Hepatic stellate cell (primary cell): ENCODE measurements at regions not wholly inside any gene's neighbourhood (a gene's known extent, or its start where the extent isn't known, plus 50 kb on each side); places are given as distances from the start of the nearest gene placed in this dataset.
A peak's percentile ranks its signal among the peaks of the same experiment; 100 is the strongest.
"Not testable (repeated sequence)": the region's sequence is repeated elsewhere in the genome, so short reads cannot be mapped to it uniquely, and the experiment has no call there.

ENCODE experiments used
- DNase-seq: peaks from one replicate; pipeline ENCODE4 v3.0.0; 2011; ENCODE audit warnings: low spot score

DNA sequence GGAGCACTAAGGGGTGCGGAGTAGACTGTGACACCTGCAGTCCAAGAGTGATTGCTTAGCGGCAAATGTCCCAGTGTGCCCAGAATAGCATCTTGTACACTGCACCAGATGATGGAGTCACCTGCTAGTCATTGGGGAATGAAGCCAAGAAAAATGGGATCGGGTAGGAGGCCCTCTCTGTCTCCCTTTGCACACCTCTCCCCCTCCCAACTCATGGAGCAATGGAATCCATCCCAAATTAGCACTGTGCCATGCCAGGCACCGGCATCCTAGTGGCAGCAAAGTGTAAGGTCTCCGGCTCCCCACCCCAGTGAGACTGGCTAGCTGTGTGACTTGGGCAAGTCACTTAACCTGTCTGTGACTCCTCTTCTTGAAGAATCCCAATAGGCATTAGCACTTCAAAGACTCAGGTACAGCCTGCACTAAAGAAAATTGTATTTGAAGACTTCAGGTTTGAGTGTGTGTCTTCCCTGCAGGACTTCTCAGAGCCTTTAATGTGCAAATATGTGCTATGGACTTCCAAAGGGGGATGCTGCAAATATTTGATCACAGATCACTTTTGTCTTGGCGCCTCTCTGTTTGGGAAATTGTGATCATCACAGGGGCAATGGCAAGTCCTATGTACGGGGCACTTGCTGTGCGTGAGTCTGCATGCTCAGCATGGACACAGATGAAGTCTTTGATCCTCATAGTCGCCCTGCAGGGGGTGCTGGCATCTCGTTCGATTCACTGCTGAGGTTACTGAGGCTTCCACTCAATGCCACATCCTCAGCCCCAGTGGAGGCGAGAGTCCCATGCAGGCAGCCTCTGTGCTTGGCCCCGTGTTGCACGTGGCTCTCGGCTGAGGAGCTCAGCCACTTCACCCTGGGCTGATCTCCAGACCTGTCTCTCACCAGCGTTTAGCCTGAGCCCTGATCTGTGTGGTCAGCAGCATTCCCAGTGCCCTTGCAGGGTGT lies 272.9 kb upstream of the C1orf174 start:
- peak; percentile 0 for DNase-seq

DNA sequence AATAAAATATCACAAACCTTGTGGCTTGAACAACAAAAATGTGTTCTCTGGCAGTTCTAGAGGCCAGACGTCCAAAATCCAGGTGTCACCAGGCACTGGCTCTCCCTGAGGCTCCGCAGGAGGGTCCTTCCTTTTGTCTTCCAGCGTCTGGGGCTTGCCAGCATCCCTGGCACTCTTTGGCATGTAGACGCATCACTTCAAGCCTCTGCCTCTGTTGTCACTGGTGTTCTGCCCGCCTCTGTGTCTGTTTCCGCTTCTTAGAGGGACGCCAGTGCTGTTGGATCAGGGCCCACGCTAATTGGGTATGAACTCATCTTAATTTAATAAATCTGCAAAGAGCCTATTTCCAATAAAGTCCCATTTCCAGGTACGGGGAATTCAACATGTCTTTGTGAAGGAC lies 273.7 kb upstream of the C1orf174 start:
- no peak for DNase-seq

DNA sequence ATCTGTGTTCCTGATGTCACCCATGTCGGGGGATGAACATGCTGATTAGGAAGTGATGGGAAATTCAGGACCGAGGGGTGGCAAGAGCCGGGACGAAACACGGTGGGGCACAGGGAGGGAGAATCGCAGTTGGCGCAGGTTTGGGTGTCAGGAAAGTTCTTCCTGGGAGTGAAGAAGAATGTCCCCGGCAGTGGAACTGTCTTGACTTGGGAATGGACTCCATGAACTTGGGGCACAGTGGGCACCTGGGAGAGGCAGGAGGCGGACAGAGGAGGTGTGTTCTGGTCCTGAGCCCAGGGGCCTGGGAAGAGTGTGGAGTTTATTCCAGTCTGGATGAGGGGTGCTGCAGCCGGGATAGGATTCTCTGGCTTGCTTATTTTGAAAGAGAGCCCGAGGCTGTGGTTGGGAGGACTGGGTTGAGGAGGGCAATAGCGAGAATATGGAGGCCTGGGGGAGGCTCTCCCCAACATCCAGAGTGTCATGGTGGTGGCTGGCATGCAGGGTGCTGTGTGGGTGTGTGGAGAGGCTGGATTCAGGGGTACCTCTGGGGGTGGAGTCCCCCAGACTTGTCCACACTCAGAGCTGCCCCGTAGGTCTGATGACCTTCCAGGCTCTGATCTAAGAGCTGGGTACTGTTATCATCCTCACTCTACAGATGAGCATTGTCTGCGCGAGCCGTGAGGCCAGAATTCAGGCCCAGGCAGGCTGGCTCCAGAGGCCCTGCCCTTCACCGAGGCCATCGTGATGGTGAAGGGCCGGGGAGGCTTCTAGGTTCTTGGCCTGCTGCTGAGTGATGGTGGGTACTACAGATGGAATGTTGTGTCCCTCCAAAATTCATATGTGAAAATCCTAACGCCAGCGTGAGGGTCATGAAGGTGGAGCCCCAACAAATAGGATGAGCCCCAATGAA lies 274.5 kb upstream of the C1orf174 start:
- DNase-seq, result peak; percentile 1

DNA sequence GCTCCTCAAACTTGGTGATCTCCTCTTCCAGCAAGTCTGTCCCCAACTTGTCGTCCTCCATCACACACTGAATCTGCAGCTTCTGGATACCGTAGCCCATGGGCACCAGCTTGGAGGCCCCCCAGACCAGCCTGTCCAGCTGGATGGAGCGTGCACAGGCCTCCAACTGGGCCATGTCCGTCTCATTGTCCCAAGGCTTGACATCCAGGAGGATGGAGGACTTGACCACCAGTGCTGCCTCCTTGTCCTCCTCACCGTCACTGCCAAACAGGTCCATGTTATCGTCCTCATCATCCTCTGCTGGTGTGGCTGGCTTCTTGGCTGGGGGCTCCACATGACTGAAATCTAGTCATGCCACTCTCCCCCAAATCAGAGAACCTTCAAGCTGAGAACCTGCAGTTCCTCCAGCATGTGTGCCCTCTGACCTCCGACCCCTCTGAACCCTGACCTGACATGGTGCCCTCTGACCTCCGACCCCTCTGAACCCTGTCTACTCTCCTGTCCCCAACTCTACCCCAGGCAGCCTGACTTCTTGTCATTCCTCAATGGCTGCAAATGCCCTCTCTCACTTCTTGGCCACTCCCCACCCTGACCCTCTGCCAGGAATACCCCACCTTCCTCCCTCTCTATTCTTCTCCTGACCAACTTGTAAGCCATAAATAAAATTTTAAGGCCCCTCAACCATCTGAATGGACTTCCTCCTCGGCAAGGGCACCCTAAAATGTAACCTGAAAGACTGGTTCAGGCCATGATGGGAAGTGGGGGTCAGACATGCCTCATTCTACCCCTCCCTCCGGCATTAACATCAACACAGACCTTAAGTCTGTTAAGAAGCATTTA lies 275.7 kb upstream of the C1orf174 start:
- DNase-seq, result no peak

DNA sequence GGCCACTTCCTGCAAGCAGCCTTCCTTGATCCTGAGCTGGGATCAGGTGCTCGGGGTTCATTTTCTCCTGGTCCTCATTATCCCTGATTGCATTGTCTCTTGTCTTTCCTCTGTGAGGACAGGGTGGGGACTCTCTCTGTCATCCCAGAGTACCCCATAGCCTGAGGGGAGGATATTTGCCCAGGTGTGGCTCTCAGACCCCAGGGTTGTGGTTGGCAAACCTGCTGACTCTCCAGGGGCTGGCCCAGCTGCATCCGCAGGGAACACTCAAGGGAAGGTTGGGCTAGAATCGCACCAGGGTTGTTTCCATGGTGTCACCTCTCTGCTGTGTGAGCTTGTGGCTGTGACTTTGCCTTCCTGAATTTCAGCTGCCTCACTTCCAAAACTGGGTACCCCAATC lies 276.8 kb upstream of the C1orf174 start:
- DNase-seq, result no peak

DNA sequence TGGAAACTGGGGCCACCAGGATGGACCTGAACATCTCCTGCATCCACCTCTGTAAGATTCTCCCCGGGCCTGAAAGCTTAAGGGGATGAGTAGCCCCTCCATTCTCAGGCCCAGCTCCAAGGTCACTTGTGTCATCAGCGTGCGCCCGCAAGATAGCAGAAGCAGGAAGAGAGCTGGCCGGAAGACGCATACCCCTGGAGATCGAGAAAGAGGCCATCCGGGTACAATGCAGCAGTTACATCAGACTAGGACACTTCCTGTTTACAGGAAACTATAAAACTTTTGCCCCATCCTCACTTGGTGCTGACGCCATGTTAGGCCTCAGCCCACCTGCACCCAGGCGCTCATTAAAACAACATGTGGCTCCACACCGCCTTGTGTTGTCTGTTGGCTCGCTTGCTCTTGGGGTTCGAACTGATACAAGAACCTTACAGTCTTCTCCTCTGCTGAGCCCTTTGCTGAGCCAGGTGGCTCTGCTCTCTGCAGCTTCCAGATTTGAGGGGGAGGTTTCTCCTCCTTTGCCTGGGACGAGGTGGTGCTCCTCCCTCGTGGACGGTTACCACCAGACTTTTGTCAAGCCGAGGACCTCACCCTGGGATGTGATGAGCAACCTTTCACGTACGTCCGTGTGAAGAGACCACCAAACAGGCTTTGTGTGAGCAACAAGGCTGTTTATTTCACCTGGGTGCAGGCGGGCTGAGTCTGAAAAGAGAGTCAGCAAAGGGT lies 277.5 kb upstream of the C1orf174 start:
- no peak for DNase-seq

DNA sequence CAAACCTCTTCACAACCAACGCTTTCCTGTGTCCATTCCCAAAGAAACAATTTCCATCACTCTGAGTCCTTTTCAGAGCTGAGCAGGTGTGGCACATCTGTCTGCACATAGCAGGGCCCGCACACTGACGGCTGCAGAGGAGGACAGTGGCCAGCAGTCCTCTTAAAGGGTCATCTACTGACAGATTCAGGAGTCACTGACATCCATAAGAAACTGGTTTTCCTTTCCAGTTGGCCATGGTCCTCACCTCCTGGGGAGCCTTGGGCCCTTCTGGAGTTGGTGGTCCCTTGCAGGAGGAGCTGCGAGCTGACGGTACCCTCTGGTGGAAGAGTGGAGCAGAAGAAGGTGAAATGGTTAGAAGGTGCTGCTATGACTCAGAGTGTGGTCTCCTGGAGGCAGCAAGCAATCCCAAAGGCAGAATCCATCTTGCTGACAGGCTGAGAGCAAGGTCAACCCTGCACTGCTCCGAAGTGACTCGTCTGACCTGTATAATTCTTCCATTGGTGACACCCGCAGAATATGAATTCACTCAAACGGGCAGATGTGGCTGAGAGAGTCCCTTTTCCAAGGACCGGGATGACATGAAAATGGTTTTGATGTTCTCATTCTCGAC lies 278.5 kb upstream of the C1orf174 start:
- DNase-seq, result no peak

DNA sequence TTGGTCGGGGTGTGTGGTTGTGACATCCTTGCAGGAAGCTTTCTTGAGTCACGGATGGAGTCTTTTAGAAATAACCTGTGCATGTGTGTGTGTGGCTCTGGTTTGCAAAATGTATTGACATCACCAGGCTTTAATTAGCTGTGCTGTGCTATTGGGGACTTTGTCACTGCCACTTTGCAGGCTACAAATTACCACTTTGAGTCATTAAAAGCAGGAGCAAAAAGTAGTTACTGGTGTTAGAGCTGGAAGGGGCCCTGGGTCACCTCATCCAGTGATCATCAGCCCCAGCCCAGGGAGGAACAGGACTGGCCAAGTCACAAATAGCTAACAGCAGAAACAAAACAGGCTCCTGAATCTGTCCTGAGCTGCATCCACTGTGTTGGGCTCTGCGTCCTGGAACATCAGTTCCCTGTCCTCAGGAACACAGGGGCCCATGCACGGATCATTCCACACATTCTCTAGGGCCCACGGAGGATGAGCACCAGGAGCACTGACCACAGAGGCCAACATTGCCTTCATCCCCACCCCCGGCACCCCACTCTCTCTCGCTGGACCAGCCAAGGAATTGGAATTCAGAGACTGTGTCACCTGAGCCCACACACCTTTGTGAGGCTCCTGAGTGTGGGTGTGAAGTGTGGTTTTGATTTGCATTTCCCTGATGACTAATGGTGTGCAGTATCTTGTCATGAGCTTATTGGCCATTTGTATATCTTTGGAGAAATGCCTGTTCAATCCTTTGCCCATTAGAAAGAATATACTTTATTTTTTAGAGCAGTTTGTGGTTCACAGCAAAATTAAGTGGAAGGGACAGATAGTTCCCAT lies 280.1 kb upstream of the C1orf174 start:
- DNase-seq, result no peak

DNA sequence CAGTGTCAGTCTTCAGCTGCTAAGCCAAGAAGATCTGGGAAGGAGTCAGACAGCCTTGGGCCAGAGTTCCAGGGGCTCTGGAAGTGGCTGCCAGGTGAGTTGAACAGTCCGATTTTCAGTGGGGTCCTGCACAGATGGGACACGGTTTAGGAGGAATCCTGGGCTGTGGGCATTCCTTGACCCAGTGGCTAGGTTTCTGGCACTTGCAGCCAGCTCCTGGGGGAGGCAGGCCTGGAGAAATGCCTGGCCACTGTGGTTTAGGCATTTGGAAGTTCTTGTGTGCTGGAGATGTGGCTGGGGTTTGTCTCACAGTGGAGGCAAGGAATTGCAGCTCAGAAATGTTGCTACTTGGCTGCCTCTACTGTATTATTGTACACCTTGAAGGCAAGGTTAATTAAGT lies 286.4 kb upstream of the C1orf174 start:
- DNase-seq, result not testable (repeated sequence)

DNA sequence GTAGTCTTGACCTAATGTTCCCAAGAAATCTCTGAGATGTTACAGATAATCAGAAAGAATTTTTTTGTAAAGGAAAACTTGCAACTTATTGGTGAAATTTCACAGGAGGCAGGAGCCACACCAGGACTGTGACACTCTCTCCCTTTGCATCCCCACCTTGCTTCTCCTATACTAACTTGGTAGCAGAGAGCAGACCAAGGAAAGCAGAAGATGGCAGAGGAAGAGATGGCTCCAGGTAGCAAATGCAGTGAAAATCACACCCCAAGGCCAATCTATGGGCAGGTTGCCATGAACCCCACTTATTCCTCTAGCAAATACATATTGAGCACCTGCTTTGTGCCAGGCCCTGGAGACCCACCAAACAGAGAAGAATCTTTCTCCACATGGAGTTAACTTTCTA lies 303.4 kb upstream of the C1orf174 start:
- DNase-seq, result no peak

DNA sequence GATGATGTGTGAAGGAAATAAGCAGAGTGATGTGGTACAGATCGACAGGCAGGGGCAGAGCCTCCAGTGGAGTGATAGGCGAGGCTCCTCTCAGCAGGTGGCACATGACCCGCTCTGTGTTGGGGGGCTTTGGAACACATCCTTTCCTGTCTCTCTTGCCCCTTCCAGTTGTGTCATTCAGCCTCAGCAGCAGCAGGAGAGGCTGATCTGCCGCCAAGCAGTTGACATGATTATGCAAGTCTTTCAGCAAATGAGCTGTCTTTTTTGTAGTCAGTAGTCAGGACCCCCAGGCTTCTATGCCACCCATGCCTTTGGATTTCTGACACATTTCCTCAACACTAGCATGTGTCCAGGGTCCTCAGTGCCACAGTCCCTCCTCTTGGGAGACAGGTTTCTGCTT lies 307.1 kb upstream of the C1orf174 start:
- no peak for DNase-seq

DNA sequence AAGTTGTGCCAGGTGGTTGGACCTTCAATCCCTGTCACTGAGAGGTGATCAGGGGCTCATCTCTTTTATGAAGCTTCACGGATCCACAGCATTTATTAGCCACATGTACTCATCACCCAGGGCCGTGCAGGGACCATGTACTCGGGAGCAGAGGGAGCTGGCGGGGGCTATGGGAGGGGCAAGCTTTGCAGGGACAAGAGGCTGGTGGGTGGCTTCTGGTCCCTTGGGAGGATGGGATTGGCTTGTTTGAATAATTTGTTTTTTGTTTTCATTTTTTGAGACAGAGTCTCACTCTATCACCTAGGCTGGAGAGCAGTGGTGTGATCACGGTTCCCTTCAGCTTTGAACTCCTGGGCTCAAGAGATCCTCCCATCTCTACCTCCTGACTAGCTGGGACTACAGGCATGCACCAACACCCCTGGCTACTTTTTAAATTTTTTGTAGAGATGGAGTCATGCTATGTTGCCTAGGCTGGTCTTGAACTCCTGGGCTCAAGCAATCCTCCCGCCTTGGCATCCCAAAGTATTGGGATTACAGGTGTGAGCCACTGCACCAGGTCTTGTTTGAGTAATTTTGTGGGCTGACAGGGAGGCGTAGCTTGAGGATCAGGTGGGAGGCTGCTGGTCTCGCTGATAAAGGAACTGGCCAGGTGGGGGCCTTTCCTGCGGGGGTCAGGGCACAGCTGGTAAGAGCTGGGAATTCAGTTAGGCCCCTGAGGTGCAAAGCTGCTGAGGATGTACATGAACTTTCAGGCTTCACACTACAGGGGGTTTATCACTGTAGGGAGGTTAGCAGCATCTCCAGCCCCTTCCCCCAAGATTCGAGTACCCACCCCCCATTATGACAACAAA lies 308.0 kb upstream of the C1orf174 start:
- DNase-seq, result no peak

DNA sequence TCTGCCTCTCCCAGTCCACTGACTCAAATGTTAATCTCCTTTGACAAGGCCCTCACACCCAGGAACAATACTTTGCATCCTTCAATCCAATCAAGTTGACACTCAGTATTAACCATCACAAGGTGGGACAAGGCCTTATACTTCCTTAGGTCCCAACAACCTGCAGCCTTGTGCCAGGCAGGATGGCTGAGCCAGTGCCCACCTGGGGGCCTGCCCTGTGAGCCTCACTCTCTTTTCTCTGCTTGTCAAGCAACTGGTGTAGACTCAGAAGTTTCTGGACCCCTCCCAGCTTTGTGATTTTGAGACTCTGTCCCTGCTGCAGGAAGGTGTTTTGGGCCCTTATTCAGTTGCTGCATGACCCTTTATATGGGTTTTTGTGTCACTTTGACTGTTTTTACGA lies 310.0 kb upstream of the C1orf174 start:
- no peak for DNase-seq

DNA sequence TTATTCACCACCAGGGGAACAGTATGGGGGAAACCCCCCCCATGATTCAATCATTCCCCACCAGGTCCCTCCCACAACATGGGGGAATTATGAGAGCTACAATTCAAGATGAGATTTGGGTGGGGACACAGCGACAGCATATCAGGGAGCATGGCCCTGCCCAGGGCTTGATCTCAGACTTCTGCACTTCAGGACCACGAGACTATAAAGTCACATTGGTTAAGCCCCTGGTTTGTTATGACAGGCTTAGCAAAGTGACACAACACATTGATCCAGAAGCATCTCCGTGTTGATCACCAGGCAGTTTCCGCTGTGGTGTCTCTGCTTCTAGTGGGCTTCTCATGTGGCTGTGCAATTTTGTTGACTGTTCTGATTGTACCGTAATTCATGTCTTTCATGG lies 312.7 kb upstream of the C1orf174 start:
- DNase-seq, result no peak

DNA sequence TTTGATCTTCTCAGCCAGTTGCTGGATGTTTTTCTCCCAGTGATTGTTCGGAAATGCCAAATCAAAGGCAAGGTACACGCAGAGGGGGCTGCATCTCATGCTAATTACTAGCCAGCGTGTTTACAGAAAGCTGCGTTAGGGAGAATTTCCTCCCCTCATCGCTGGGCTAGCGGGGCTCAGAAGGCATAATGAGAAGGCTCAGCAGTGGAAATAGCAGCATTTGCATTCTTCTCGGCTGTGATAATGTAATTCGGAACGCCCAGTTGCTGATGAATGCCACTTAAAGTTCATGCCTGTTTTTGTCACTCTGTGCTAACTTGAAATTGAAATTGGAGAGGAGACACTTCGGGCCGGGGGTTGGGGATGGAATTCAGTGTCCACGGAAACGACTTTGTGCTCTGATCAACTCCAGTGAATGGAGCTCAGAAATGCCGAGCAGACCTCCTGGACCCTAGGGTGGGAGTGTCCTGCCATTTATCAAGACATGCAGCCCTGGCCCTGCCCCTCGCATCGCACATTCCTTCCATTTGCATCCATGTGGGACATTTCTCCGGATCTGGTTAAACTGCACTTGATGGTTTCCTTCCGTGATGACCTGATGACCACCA lies 313.4 kb upstream of the C1orf174 start:
- no peak for DNase-seq

DNA sequence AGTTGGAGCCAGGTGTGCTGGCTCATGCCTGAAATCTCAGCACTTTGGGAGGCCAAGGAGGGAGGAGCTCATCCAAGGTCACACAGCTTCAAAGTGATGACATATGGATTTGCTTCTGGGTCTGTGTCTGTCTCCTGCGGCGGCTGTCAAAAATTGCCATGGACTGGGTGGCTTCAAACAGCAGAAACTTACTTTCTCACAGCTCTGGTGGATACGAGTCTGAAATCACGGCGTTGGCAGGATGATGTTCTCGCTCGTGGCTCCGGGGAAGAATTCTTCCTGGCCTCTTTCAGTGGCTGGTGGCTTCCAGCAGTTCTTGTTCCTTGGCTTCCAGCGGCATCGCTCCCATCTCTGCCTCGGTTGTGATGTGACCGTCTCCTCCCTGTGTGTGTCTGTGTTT lies 314.8 kb upstream of the C1orf174 start:
- DNase-seq, result no peak

DNA sequence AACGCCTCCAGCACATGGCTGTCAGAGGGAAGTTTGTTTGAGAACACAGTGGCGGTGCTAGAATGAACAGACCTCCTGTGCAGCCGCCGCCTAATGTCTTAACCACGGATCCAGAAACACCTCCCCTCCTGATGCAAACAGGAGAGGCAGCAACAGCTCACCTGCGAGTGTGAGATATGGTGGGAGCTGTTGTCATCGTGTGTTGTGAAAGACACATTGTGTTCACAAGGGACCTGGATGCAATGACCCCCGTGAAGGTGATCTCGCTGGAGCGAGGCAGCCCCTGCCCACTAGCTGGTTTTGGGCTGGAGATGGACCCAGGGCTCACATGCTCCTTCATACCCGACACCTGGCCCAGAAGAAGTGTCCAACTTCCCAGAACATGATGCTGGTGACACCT lies 315.3 kb upstream of the C1orf174 start:
- no peak for DNase-seq

DNA sequence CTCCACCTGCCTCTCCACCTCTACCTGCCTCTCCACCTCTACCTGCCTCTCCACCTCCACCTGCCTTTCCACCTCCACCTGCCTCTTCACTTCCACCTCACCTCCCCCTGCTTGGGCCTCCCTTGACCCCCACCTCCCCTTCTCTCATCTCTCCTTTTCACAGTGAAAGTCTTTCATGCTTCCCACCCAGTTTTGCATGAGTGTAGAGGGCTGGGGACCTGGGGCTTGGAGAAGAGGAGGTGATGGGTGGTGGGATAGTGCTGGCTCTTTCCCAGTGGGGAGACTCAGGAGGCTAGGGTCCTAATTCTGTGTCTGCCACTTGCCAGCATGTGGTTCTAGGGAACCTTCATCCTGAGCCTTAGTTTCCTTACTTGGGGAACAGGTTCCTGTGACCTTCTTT lies 316.2 kb upstream of the C1orf174 start:
- DNase-seq, result no peak

DNA sequence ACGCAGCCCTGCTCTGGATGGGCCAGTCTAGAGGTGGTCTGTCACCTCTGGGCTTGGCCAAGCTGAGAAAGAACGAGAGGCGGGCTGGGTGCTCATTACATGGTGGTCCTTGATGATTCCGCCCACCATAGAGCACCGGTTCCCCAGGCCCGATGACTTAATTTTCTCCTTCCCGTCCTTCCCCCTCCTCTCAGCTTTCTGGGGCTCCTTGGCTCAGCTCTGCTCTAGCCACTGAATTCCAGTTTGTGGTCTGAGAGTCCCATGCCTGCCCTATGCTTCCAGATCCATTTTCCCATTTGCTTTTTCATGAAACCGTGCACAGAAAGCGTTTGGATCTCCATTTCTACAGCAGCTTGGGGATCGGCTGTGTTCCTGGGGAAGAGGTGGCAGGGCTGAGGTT lies 318.5 kb upstream of the C1orf174 start:
- DNase-seq, result no peak
